GM11168 (cell line): ENCODE measurements at regions not wholly inside any gene's neighbourhood (a gene's known extent, or its start where the extent isn't known, plus 50 kb on each side); places are given as distances from the start of the nearest gene placed in this dataset.

Experiments used
- in situ Hi-C: fragments of 300-500 bp; cut with MboI; formaldehyde crosslinking; loops from one replicate; pipeline ENCODE4 v1.12.0; 2022; ENCODE audit warnings: low sequenced_read_pairs; ENCODE audit not compliant: unreplicated experiment

DNA sequence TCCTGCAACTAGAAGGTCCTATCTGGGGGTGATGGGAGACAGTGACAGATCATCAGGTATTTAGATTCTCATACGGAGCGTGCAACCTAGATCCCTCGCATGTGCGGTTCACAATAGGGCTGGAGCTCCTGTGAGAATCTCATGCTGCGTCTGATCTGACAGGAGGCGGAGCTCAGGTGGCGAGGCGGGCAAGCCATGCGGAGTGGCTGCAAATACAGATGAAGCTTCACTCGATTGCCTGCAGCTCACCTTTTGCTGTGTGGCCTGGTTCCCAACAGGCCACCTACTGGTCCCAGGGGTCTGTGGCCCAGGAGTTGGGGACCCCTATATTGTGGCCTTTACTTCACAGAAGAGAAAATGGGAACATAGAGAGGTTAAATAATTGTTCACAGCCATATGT, 200.4 kb downstream of the IRF8 start:
- in situ Hi-C loops = no loop called here

- in situ Hi-C loops = no loop called here
Measured at GRCh38 chr16:86100205-86101136, 201.5 kb downstream of the IRF8 start.

DNA sequence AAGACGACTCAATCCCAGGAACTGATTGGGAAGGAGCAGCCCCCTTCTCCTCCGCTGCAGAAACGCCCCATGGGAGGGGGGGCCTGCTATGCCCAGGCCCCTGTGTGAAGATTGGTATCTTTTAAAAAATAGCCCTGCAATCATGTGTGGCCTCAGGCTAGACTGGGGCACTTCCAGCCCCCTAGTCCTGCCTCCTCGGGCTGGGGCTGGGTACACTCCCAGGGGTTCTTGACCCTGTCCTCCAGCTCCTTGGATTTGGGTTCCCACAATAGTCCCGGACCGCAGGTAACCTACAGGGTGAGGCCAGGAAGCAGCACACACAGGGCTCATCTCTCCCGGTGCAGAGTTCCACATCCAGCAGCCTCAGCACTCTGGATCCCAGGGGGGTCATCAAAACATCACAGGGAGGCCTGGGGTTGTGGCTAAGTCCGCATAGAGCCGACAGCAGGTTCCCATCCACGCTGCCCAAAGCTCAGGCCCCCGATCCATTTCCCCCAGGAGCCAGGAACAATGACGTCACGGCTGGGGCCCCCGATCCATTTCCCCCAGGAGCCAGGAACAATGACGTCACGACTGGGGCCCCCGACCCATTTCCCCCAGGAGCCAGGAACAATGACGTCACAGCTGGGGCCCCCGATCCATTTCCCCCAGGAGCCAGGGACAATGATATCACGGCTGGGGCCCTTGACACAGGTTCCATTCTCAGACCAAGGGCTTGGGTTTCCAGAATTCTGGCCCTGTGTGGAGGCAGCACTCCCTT, 202.4 kb downstream of the IRF8 start:
- in situ Hi-C loops = no loop called here

DNA sequence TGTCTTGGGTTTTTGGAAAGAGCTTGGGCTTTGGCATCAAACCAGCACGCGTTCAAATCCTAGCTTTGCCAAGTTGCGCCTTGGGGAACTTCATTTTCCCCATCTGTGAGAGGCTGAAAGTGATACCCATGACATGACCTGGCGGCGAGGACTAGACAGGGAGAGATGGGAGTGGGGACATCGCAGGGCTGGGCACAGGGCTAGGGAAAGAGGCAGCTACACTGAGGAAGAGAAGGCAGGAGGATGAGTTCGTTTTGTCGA, 202.9 kb downstream of the IRF8 start:
- in situ Hi-C loops = no loop called here

- in situ Hi-C loops = no loop called here
Measured at GRCh38 chr16:86103320-86103719, 204.4 kb downstream of the IRF8 start.

GRCh38 chr16:86104537-86105048, 205.6 kb downstream of the IRF8 start:
- in situ Hi-C loops = no loop called here

DNA sequence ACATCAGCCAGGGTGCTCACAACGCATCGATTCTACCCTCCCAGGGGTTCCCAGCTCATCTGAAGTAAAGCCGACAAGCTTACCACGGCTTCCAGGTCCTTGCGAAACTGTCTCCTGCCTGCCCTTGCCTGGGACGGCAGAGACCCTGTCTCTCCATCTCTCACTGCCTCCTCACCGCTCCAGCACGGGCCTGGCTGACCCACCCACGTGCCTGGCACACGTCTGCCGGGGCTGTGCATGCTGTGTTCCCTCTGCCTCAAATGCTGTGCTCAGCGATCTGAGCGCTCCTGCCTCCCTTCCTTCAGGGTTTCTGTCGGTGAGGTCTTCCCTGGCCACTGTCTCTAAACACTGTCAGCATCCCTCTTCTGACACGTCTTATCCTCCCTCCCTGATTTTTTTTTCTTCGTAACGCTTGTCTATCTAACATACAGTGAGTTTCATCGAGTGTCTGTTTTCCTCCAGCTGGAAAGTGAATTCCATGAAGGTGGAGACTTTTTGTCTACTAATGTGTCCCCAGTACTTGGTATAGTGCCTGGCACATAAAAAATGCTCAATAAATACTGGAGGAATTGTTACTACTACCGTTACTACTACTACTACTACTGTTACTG, 208.4 kb downstream of the IRF8 start:
- in situ Hi-C loops = no loop called here

GRCh38 chr16:86108062-86108461, 209.1 kb downstream of the IRF8 start:
- in situ Hi-C loops = no loop called here

- in situ Hi-C loops = no loop called here
Measured at GRCh38 chr16:86110134-86110533, 211.2 kb downstream of the IRF8 start.

GRCh38 chr16:86110726-86111125, 211.8 kb downstream of the IRF8 start:
- in situ Hi-C loops = no loop called here

DNA sequence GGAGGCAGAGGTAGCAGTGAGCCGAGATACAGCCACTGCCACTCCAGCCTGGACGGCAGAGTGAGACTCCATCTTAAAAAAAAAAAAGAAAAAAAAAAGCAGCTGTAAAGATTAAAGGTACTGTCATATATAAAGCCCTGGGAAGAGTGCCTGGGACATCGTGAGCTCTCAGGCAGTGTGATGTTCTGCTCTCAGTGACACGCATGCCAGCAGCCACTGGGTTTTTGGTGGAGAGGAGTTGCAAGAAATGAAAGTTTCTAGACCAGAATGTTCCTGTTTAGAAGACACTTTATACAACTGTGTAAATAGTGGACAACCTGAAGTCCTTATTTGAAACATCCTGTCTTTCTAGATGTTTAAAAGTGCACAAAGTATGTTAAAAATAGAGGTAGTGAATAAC, 213.2 kb downstream of the IRF8 start:
- in situ Hi-C loops = no loop called here

DNA sequence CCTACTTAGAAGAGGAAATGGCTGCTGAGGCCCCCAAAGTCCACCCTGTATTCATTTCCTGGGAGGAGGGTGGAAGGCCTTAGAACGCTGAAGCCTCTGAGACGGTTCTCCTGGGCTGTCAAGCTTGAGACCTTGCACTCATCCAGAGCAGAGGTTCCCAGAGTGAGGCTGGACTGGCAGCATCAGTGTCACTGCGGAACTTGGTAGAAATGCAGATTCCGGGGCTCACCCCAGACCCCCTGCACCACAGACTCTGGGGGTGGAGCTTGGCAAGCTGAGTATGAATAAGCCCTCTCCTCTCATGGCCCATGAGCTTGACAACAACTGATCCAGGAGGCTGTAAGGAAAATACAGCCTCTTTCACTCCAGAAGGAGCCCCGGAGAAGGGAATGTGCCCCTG, 218.3 kb downstream of the IRF8 start:
- in situ Hi-C loops = no loop called here

GRCh38 chr16:86117756-86118155, 218.8 kb downstream of the IRF8 start:
- in situ Hi-C loops = no loop called here

DNA sequence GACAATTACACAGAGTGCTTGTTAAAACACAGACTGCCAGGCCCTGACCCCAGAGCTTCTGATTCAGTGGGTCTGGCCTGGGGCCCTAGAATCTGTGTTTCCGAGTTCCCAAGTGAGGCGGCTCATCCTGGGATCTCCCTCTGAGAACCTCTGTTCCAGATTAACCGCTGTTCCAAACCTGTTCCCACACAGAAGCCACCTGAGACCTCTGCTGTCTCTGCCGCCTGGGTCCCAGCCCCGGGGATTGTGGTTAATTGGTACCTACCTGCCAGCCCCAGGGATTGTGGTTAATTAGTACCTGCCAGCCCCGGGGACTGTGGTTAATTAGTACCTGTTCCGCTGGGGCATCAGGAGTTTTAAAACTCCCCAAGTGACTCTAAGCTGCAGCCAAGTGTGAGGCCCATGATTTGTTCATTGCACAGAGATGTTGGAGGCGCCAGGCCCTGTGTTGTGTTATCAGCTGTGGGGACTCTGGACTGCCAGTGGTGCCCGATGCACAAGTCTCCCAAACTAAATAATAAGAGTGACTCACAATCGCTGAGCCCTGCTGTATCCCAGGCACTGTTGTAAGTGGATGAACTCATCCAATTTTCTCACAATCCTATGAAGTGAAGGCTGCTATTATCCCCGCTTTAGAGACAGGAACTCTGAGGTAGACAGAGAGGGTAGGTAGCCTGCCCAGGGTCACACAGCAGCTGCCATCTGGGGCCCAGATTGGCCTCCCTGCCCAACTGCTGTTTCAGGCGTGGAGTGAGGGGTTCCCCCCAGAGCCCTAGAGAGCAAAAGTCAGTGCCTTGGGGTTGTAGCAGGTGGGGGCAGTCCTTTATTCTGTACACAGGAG, 219.7 kb downstream of the IRF8 start:
- in situ Hi-C loops = no loop called here

DNA sequence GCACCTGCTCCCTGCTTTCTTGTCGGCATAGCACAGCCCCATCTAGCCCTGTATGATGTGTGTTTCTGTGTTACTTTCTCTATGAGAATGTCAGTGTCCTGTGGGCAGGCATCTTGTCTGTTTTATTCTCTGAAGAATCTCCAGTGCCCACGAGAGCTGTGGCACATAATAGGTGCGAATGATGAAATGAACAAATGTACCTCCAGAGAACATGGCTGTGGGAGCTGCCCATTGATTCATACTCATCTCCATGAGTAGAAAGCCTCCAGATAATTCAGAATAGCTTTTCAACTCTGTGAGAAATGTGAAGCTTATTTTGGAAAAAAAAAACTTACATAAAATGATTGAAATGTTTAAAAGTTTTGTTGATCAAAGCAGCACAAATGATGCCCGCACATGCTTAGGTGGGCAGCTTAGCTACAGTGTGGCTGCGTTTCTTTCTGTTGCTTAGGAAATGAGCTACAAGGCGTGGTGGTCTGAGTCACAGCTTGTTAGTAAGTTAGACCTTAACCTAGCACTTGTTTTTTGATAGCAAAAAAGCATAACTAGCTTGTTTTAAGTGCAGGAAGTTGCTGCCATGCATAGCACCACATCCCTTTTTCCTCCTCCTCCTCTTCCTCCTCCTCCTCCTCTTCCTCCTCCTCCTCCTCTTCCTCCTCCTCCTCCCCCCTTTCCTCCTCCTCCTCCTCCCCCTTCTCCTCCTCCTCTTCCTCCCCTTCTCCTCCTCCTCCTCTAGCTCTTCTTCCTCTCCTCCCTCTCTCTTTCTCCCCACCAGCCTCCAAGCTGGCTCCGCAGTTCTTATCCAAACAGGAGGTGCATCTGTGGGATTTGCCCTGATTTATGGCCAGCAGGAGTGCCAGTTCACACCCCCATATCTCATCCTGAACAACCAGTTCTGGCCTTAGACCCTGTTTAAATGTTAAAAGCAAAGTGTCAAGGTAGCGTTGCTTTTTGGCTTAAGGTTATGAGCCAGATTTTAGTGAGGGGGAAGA, 221.5 kb downstream of the IRF8 start:
- in situ Hi-C loops = no loop called here

- in situ Hi-C loops = no loop called here
Measured at GRCh38 chr16:86121374-86122010, 222.5 kb downstream of the IRF8 start.

DNA sequence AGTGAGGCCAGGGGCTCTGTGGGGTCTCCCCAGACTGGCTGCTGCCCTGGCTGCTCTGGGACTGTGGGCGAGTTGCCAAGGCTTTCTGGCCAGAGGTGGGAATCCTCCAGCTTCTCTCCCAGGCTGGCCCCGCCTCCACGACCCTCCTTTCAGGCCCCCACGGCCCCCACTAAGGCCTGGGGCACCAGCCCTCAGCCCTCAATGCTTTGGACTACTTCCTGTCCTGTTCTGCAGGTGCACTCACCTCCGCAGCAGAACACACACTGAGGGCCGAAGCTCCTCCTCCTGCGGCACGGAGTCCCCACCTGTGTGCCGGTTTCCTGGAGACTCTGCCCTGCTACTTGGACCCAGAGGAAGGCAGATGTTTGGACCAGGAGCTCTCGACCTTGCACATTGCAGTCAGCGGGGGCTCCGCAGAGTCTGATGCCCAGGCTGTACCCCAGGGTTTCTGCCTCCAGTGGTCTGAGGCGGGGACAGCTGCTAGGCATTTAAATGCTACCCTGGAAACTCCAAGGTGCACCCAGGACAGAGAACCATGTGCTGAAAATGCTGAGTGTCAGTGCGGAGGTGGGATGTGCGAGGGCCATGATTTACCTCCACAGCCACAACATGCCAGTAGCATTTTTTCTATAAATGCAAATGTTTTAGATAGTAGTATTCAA, 223.8 kb downstream of the IRF8 start:
- in situ Hi-C loops = no loop called here

- in situ Hi-C loops = no loop called here
Measured at GRCh38 chr16:86124321-86124720, 225.4 kb downstream of the IRF8 start.
